Right lobe of liver (tissue), 6 donors: ENCODE measurements at regions not wholly inside any gene's neighbourhood (a gene's known extent, or its start where the extent isn't known, plus 50 kb on each side); places are given as distances from the start of the nearest gene placed in this dataset.
A peak's percentile ranks its signal among the peaks of the same experiment; 100 is the strongest.

Source experiments
- ATAC-seq, 4 donors: fragments of 200-7000 bp; cut with Tn5 transposase; one replicate each; pipeline ENCODE4 v1.9.1; 2020; ENCODE audit warnings: mild to moderate bottlenecking in 4 of 4, moderate library complexity in 4 of 4
- DNase-seq, 3 donors: peaks; one replicate each; pipeline ENCODE4 v3.0.0-alpha.2; 2020
- H3K27ac ChIP-seq, 3 donors: fragments of 200-600 bp; one replicate each; pipeline ENCODE4 v1.8.0; 2022
- H3K27me3 ChIP-seq, 2 donors: fragments of 200-600 bp; one replicate each; pipeline ENCODE4 v1.8.0; 2022
- H3K36me3 ChIP-seq, 4 donors: fragments of 200-600 bp; sonication (generic) in 1 of 4; one replicate each; pipeline versions ENCODE4 v1.5.1 to v1.8.0; 2017 to 2022; ENCODE audit warnings: control low read depth in 1 of 4
- H3K4me1 ChIP-seq, 4 donors: fragments of 200-600 bp; sonication (generic) in 1 of 4; one replicate each; pipeline versions ENCODE4 v1.5.1 to v1.8.0; 2017 to 2022; ENCODE audit warnings: control low read depth in 1 of 4
- H3K4me3 ChIP-seq, 3 donors: fragments of 200-600 bp; one replicate each; pipeline ENCODE4 v1.8.0; 2022
- H3K9me3 ChIP-seq, 4 donors: fragments of 200-600 bp; sonication (generic) in 1 of 4; one replicate each; pipeline versions ENCODE4 v1.5.1 to v1.8.0; 2017 to 2022; ENCODE audit warnings: control low read depth in 1 of 4
- POLR2A ChIP-seq: fragments of 450-650 bp; IDR thresholded peaks from one replicate; pipeline ENCODE4 v1.6.1; 2017; ENCODE audit warnings: antibody characterized with exemption, mild to moderate bottlenecking
- WGBS: methylation state at CpG from one replicate; pipeline ENCODE4 v1.1.6; 2018; ENCODE audit warnings: low coverage, low lambda C conversion rate; ENCODE audit not compliant: insufficient coverage; ENCODE audit errors: missing lambda C conversion rate; 5-methylcytosine and 5-hydroxymethylcytosine counted together
- intact Hi-C, 2 donors: fragments of 100-400 bp; cut with DNase I; formaldehyde crosslinking; loops; one replicate each; pipeline versions ENCODE4 v1.11.2 to v1.14.1; 2022
- TF ChIP-seq, protein P1 (sequence below), 4 donors: fragments of 200-600 bp in 3 of 4; fragments of 450-650 bp in 1 of 4; IDR thresholded peaks; one replicate each; pipeline versions ENCODE4 v1.5.1 to v1.8.0; 2016 to 2022; ENCODE audit warnings: antibody characterized with exemption in 4 of 4, mild to moderate bottlenecking in 2 of 4
- donor health status: DM: no; HTN: yes; CAD: no.
- donor health status: DM: no; HTN: no; CAD: no.
- donor health status: DM: no; HTN: no; CAD: no.
- donor health status: DM: no; HTN: yes; CAD: no.
- donor health status: DM: no; HTN: yes; CAD: no.

- intact Hi-C loops = no loop called here
- ATAC-seq (no peak), DNase-seq (no peak)
- no peak overlapping the region for H3K4me3 ChIP-seq
- no peaks in the 10 kb centered on the region for H3K9me3 ChIP-seq
- TF ChIP-seq, protein P1, sequence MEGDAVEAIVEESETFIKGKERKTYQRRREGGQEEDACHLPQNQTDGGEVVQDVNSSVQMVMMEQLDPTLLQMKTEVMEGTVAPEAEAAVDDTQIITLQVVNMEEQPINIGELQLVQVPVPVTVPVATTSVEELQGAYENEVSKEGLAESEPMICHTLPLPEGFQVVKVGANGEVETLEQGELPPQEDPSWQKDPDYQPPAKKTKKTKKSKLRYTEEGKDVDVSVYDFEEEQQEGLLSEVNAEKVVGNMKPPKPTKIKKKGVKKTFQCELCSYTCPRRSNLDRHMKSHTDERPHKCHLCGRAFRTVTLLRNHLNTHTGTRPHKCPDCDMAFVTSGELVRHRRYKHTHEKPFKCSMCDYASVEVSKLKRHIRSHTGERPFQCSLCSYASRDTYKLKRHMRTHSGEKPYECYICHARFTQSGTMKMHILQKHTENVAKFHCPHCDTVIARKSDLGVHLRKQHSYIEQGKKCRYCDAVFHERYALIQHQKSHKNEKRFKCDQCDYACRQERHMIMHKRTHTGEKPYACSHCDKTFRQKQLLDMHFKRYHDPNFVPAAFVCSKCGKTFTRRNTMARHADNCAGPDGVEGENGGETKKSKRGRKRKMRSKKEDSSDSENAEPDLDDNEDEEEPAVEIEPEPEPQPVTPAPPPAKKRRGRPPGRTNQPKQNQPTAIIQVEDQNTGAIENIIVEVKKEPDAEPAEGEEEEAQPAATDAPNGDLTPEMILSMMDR (IDR thresholded peaks at IDR 0.05) = no peak
- no peak for TF ChIP-seq POLR2A
- H3K27me3 ChIP-seq = no peaks in the 10 kb centered on the region
- H3K27ac ChIP-seq = no peak overlapping the region
- H3K4me1 ChIP-seq = no peaks in the 10 kb centered on the region
- 52% methylated on average over 2 of the region's 2 CpGs for WGBS
- H3K36me3 ChIP-seq = no peaks in the 10 kb centered on the region
These were observed 72.4 kb upstream of the SNX2 start for GRCh38 chr5:122702524-122702875.

GRCh38 chr5:122703203-122703602 is 71.7 kb upstream of the SNX2 start:
- no peak for DNase-seq
- Histone ChIP-seq H3K4me1 (no peaks in the 10 kb centered on the region), H3K36me3 (no peaks in the 10 kb centered on the region), H3K27ac (no peak overlapping the region), H3K27me3 (no peaks in the 10 kb centered on the region), H3K9me3 (no peaks in the 10 kb centered on the region), H3K4me3 (no peak overlapping the region)
- WGBS = 68% methylated on average over 4 of the region's 4 CpGs
- intact Hi-C loops = no loop called here
- TF ChIP-seq, protein P1 (IDR thresholded peaks at IDR 0.05) = no peak
- TF ChIP-seq POLR2A = no peak
- peak in 3 of 4 donors; percentile 40 to 55 (median 50) for ATAC-seq

DNA sequence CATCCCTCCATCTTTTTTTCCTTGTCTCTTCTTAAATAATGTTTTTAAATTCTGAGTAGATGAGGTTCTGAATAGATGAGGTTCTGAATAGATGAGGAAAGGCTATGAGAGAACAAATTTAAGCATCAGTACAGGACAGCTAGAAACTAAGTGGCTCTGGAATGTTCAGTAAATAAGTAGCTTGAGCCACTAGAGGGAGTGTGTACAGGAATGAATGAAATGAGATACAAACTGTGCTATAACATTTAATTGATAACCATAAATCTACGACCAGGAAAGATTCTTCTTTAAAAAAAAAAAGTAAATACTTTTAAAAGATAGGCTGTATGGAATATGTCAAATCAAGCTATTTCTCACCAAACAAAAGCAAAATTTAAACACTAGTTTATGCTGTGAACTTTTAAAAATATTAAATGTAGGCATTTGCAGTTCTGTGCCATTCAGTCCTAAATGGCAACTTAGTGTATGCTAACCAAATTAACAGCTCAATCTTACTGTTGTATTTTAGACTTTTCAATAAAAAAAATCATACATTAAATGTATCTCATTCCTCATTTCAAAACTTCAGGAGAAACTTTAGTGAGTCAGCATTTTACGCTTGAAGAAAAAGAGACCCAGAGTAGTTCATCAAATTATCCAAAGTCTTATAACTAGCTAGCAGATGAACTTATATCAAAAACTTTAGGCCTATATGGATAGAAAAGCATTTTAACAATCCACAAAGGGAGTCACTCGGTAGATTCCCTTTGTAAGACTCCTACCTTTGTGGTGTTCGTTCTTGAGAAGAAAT is 70.4 kb upstream of the SNX2 start:
- no peak overlapping the region for H3K27ac ChIP-seq
- no peaks in the 10 kb centered on the region for H3K36me3 ChIP-seq
- TF ChIP-seq, protein P1 (IDR thresholded peaks at IDR 0.05) = peak; percentile 47 to 67 (median 56)
- no peak for TF ChIP-seq POLR2A
- H3K4me3 ChIP-seq = no peak overlapping the region
- no peaks in the 10 kb centered on the region for H3K4me1 ChIP-seq
- DNase-seq (no peak), ATAC-seq (peak; percentile 78 to 88 (median 84))
- no peaks in the 10 kb centered on the region for H3K9me3 ChIP-seq
- H3K27me3 ChIP-seq = no peaks in the 10 kb centered on the region
- intact Hi-C loops = no loop called here
- 74% methylated on average over 4 of the region's 4 CpGs for WGBS

GRCh38 chr5:122705851-122706250 is 69.0 kb upstream of the SNX2 start:
- Histone ChIP-seq H3K27ac (no peak overlapping the region), H3K4me3 (no peak overlapping the region), H3K4me1 (no peaks in the 10 kb centered on the region), H3K36me3 (no peaks in the 10 kb centered on the region), H3K27me3 (no peaks in the 10 kb centered on the region), H3K9me3 (no peaks in the 10 kb centered on the region)
- 78% methylated on average over 1 of the region's 1 CpG for WGBS
- DNase-seq (no peak), ATAC-seq (no peak)
- TF ChIP-seq, protein P1 (IDR thresholded peaks at IDR 0.05) = no peak
- TF ChIP-seq POLR2A = no peak
- intact Hi-C loops = no loop called here
